Nephron (organoid): ENCODE measurements at regions not wholly inside any gene's neighbourhood (a gene's known extent, or its start where the extent isn't known, plus 50 kb on each side); places are given as distances from the start of the nearest gene placed in this dataset.
A peak's percentile ranks its signal among the peaks of the same experiment; 100 is the strongest.

Source experiments
- H3K27ac Mint-ChIP-seq, 3 experiments: 2 replicates each; pipeline ENCODE4 v1.8.0; 2020; ENCODE audit warnings: mixed read lengths in 3 of 3, mild to moderate bottlenecking in 2 of 3, moderate library complexity in 1 of 3
- H3K27me3 Mint-ChIP-seq: 2 replicates; pipeline ENCODE4 v1.8.0; 2021; ENCODE audit warnings: low read depth, mild to moderate bottlenecking, moderate library complexity, mixed read lengths
- H3K36me3 Mint-ChIP-seq: 2 replicates; pipeline ENCODE4 v1.8.0; 2020; ENCODE audit warnings: low read depth, mixed read lengths
- H3K4me1 Mint-ChIP-seq: 2 replicates; pipeline ENCODE4 v1.8.0; 2020; ENCODE audit warnings: mixed read lengths
- H3K4me3 Mint-ChIP-seq, 3 experiments: 2 replicates each; pipeline ENCODE4 v1.8.0; 2020; ENCODE audit warnings: mild to moderate bottlenecking in 3 of 3, mixed read lengths in 3 of 3, moderate library complexity in 2 of 3
- H3K9me3 Mint-ChIP-seq: 2 replicates; pipeline ENCODE4 v1.8.0; 2020; ENCODE audit warnings: mixed read lengths
- CTCF ChIP-seq, 3 experiments: fragments of 200-600 bp; sonication (generic); IDR thresholded peaks; one replicate each; pipeline ENCODE4 v1.5.0; 2021; ENCODE audit warnings: antibody characterized with exemption in 3 of 3; ENCODE audit not compliant: unreplicated experiment in 3 of 3

- Mint-ChIP-seq H3K4me1 (no peaks in the 10 kb centered on the region), H3K36me3 (no peaks in the 10 kb centered on the region)
- TF ChIP-seq CTCF (IDR thresholded peaks at IDR 0.05; ENCODE audit: unreplicated experiment in 3 of 3): no peak
Observed at GRCh38 chr13:80577926-80578670, 237.2 kb upstream of the SPRY2 start.

GRCh38 chr13:80577285-80577684 is 236.4 kb upstream of the SPRY2 start:
- Mint-ChIP-seq H3K4me3 (no peak overlapping the region), H3K4me1 (peaks cover 1% of the 10 kb centered on the region), H3K9me3 (peaks cover 15% of the 10 kb centered on the region), H3K27me3 (no peaks in the 10 kb centered on the region), H3K27ac (no peak overlapping the region), H3K36me3 (no peaks in the 10 kb centered on the region)
- TF ChIP-seq CTCF (IDR thresholded peaks at IDR 0.05; ENCODE audit: unreplicated experiment in 3 of 3): no peak

More at GRCh38 chr13:80577926-80578670, 237.2 kb upstream of the SPRY2 start:
- Mint-ChIP-seq H3K9me3 (peaks cover 15% of the 10 kb centered on the region), H3K27ac (no peak overlapping the region), H3K27me3 (no peaks in the 10 kb centered on the region), H3K4me3 (no peak overlapping the region)

GRCh38 chr13:80574113-80574850 is 233.4 kb upstream of the SPRY2 start:
- Mint-ChIP-seq H3K4me3 (no peak overlapping the region), H3K9me3 (peaks cover 7% of the 10 kb centered on the region), H3K36me3 (no peaks in the 10 kb centered on the region), H3K27ac (no peak overlapping the region), H3K27me3 (peaks cover 3% of the 10 kb centered on the region), H3K4me1 (peaks cover 10% of the 10 kb centered on the region)
- no peak for TF ChIP-seq CTCF (IDR thresholded peaks at IDR 0.05; ENCODE audit: unreplicated experiment in 3 of 3)

- Mint-ChIP-seq H3K9me3 (no peaks in the 10 kb centered on the region), H3K36me3 (no peaks in the 10 kb centered on the region), H3K27ac (peak overlapping the region in 1 of 3 experiments; percentile 15), H3K4me3 (no peak overlapping the region), H3K4me1 (peaks cover 10% of the 10 kb centered on the region), H3K27me3 (peaks cover 3% of the 10 kb centered on the region)
- no peak for TF ChIP-seq CTCF (IDR thresholded peaks at IDR 0.05; ENCODE audit: unreplicated experiment in 3 of 3)
Observed at GRCh38 chr13:80572923-80573316, 232.0 kb upstream of the SPRY2 start.

GRCh38 chr13:80572308-80572922 is 231.5 kb upstream of the SPRY2 start:
- Mint-ChIP-seq H3K27ac (no peak overlapping the region), H3K36me3 (no peaks in the 10 kb centered on the region), H3K27me3 (peaks cover 3% of the 10 kb centered on the region), H3K9me3 (no peaks in the 10 kb centered on the region), H3K4me3 (no peak overlapping the region), H3K4me1 (peaks cover 10% of the 10 kb centered on the region)
- TF ChIP-seq CTCF (IDR thresholded peaks at IDR 0.05; ENCODE audit: unreplicated experiment in 3 of 3): no peak
